Parathyroid adenoma (tissue), 2 donors: ENCODE measurements at regions not wholly inside any gene's neighbourhood (a gene's known extent, or its start where the extent isn't known, plus 50 kb on each side); places are given as distances from the start of the nearest gene placed in this dataset.

ENCODE experiments used
- H2AFZ ChIP-seq: fragments of 300-600 bp; sonication (generic); one replicate; pipeline ENCODE4 v1.7.0; 2017; ENCODE audit warnings: antibody characterized with exemption, mild to moderate bottlenecking
- H3K27ac ChIP-seq: fragments of 300-600 bp; sonication (generic); one replicate; pipeline ENCODE4 v1.7.0; 2017
- H3K27me3 ChIP-seq: fragments of 300-600 bp; sonication (generic); one replicate; pipeline ENCODE4 v1.7.0; 2017; ENCODE audit warnings: low read length; ENCODE audit not compliant: control insufficient read depth, insufficient read depth
- H3K36me3 ChIP-seq: fragments of 300-600 bp; sonication (generic); one replicate; pipeline ENCODE4 v1.7.0; 2017; ENCODE audit warnings: low read length; ENCODE audit not compliant: control insufficient read depth, insufficient read depth
- H3K4me1 ChIP-seq: fragments of 300-600 bp; sonication (generic); one replicate; pipeline ENCODE4 v1.7.0; 2017; ENCODE audit warnings: control low read depth
- H3K4me2 ChIP-seq: fragments of 300-600 bp; sonication (generic); one replicate; pipeline ENCODE4 v1.7.0; 2017; ENCODE audit warnings: low read length
- H3K4me3 ChIP-seq: fragments of 300-600 bp; sonication (generic); one replicate; pipeline ENCODE4 v1.7.0; 2017; ENCODE audit warnings: low read depth, low read length
- H3K79me2 ChIP-seq: fragments of 300-600 bp; sonication (generic); one replicate; pipeline ENCODE4 v1.7.0; 2017; ENCODE audit warnings: control low read depth
- H3K9ac ChIP-seq: fragments of 300-600 bp; sonication (generic); one replicate; pipeline ENCODE4 v1.7.0; 2017; ENCODE audit warnings: mild to moderate bottlenecking
- H3K9me3 ChIP-seq: fragments of 300-600 bp; sonication (generic); one replicate; pipeline ENCODE4 v1.7.0; 2017; ENCODE audit warnings: low read length; ENCODE audit not compliant: control insufficient read depth
- CTCF ChIP-seq: fragments of 300-600 bp; sonication (generic); IDR thresholded peaks from one replicate; pipeline ENCODE4 v1.7.0; 2017; ENCODE audit warnings: antibody characterized with exemption, mild to moderate bottlenecking
- donor health status: primary hyperparathyroidism.

GRCh38 chr2:144143294-144144151, 376.4 kb downstream of the ZEB2 start:
- Histone ChIP-seq H3K9me3 (no peaks in the 10 kb centered on the region), H3K4me2 (no peak overlapping the region), H3K4me3 (no peak overlapping the region), H3K9ac (no peak overlapping the region), H2AFZ (no peak overlapping the region), H3K4me1 (no peaks in the 10 kb centered on the region), H3K27ac (no peak overlapping the region), H3K36me3 (no peaks in the 10 kb centered on the region), H3K79me2 (no peaks in the 10 kb centered on the region), H3K27me3 (no peaks in the 10 kb centered on the region)
- TF ChIP-seq CTCF = no peak

GRCh38 chr2:144140891-144141290, 379.0 kb downstream of the ZEB2 start:
- Histone ChIP-seq H3K4me2 (no peak overlapping the region), H3K4me3 (no peak overlapping the region), H3K27ac (no peak overlapping the region), H3K79me2 (no peaks in the 10 kb centered on the region), H3K9ac (no peak overlapping the region), H3K9me3 (no peaks in the 10 kb centered on the region), H3K4me1 (no peaks in the 10 kb centered on the region), H2AFZ (no peak overlapping the region), H3K36me3 (no peaks in the 10 kb centered on the region), H3K27me3 (no peaks in the 10 kb centered on the region)
- TF ChIP-seq CTCF = no peak

- no peaks in the 10 kb centered on the region for H3K79me2 ChIP-seq
- H3K36me3 ChIP-seq = no peaks in the 10 kb centered on the region
- H3K9ac ChIP-seq = no peak overlapping the region
- no peak for TF ChIP-seq CTCF
- no peaks in the 10 kb centered on the region for H3K9me3 ChIP-seq
- H3K4me1 ChIP-seq = no peaks in the 10 kb centered on the region
- H3K4me2 ChIP-seq = no peak overlapping the region
- H3K27me3 ChIP-seq = no peaks in the 10 kb centered on the region
- H3K27ac ChIP-seq = no peak overlapping the region
- no peak overlapping the region for H3K4me3 ChIP-seq
- no peak overlapping the region for H2AFZ ChIP-seq
These were observed 382.1 kb downstream of the ZEB2 start for GRCh38 chr2:144137705-144138428.

- no peak overlapping the region for H2AFZ ChIP-seq
- no peaks in the 10 kb centered on the region for H3K9me3 ChIP-seq
- H3K27ac ChIP-seq = no peak overlapping the region
- H3K4me1 ChIP-seq = no peaks in the 10 kb centered on the region
- TF ChIP-seq CTCF = no peak
- no peaks in the 10 kb centered on the region for H3K27me3 ChIP-seq
- H3K4me2 ChIP-seq = no peak overlapping the region
- H3K36me3 ChIP-seq = no peaks in the 10 kb centered on the region
- H3K9ac ChIP-seq = no peak overlapping the region
- H3K4me3 ChIP-seq = no peak overlapping the region
- H3K79me2 ChIP-seq = no peaks in the 10 kb centered on the region
These were observed 382.6 kb downstream of the ZEB2 start for GRCh38 chr2:144137272-144137671.
